Stimulated activated CD4-positive, alpha-beta T cell treated with anti-CD3 and anti-CD28 coated beads, Interleukin-1b, Interleukin-23, amount 100 ng/mL, for 24 hours (primary cell): ENCODE measurements at regions not wholly inside any gene's neighbourhood (a gene's known extent, or its start where the extent isn't known, plus 50 kb on each side); places are given as distances from the start of the nearest gene placed in this dataset.

Source experiments
- DNase-seq, 4 experiments: peaks; one replicate each; pipeline ENCODE4 v3.0.0-alpha.2; 2020; ENCODE audit warnings: low read depth in 4 of 4, low spot score in 1 of 4

GRCh38 chr3:40848421-40848820, 323.7 kb downstream of the ZNF621 start:
- DNase-seq: no peak

GRCh38 chr3:40850861-40851260, 326.1 kb downstream of the ZNF621 start:
- DNase-seq: no peak

GRCh38 chr3:40851836-40852235, 327.1 kb downstream of the ZNF621 start:
- no peak for DNase-seq

GRCh38 chr3:40852712-40853111, 328.0 kb downstream of the ZNF621 start:
- DNase-seq: no peak

- no peak for DNase-seq
Measured at GRCh38 chr3:40853474-40853873, 328.7 kb downstream of the ZNF621 start.

- no peak for DNase-seq
Measured at GRCh38 chr3:40855871-40856270, 331.1 kb downstream of the ZNF621 start.

GRCh38 chr3:40858364-40859115, 333.8 kb downstream of the ZNF621 start:
- DNase-seq: no peak

- DNase-seq: no peak
Measured at GRCh38 chr3:40862946-40863345, 336.4 kb upstream of the CTNNB1 start.

- DNase-seq: no peak
Measured at GRCh38 chr3:40864146-40864782, 335.0 kb upstream of the CTNNB1 start.

- DNase-seq: no peak
Measured at GRCh38 chr3:40864915-40865314, 334.4 kb upstream of the CTNNB1 start.

- DNase-seq: no peak
Measured at GRCh38 chr3:40867797-40868196, 331.5 kb upstream of the CTNNB1 start.

- no peak for DNase-seq
Measured at GRCh38 chr3:40869013-40869412, 330.3 kb upstream of the CTNNB1 start.

GRCh38 chr3:40869939-40870338, 329.4 kb upstream of the CTNNB1 start:
- DNase-seq: no peak

GRCh38 chr3:40871394-40871793, 327.9 kb upstream of the CTNNB1 start:
- no peak for DNase-seq

GRCh38 chr3:40872258-40872920, 326.9 kb upstream of the CTNNB1 start:
- DNase-seq: no peak

GRCh38 chr3:40873476-40873875, 325.8 kb upstream of the CTNNB1 start:
- DNase-seq: no peak

- no peak for DNase-seq
Measured at GRCh38 chr3:40873934-40874699, 325.2 kb upstream of the CTNNB1 start.

GRCh38 chr3:40875581-40875980, 323.7 kb upstream of the CTNNB1 start:
- no peak for DNase-seq

GRCh38 chr3:40876009-40876408, 323.3 kb upstream of the CTNNB1 start:
- no peak for DNase-seq

- DNase-seq: no peak
Measured at GRCh38 chr3:40876496-40876895, 322.8 kb upstream of the CTNNB1 start.

GRCh38 chr3:40877631-40878463, 321.5 kb upstream of the CTNNB1 start:
- no peak for DNase-seq
